ENCODE measurements at regions not wholly inside any gene's neighbourhood (a gene's known extent, or its start where the extent isn't known, plus 50 kb on each side); places are given as distances from the start of the nearest gene placed in this dataset.

- no peak for DNase-seq
Observed at GRCh38 chr12:126156806-126157574, 1091.8 kb downstream of the AACS start.

DNA sequence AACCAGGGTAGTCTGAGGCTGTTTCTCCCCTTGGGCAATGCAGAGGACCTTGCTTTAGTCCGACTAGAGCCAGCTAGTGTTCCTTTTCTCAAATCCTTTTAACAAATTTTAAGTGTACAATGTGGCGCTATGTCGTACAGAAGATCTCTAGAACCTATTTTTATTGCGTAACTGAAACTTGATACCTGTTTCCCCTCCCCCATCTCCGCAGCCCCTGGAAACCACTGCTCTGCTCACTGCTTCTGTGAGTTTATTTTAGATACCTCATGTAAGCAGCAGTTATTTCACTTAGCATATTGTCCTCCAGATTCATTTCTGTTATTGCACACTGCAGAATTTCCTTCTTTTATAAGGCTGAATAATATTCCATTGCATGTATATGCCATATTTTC is 1092.3 kb downstream of the AACS start:
- DNase-seq, result no peak

DNA sequence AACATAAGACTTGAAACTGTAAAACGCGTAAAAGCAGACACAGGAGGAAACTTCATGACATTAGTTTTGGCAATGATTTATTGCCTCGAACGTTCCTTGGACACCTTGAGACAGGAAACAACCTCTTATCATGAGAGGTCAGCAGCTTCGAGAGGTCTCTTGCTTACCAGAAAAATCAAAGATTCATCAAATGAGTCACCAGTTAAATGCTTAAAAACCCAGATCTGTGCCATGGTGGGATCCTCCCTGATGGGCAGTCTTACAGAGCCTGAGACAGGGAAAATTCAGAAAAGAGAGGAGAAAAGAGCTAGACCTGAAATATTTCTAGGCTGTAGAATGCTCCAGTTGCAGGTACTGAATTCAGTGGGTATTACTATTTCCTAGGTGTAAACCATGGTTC is 1093.9 kb downstream of the AACS start:
- no peak for DNase-seq

DNA sequence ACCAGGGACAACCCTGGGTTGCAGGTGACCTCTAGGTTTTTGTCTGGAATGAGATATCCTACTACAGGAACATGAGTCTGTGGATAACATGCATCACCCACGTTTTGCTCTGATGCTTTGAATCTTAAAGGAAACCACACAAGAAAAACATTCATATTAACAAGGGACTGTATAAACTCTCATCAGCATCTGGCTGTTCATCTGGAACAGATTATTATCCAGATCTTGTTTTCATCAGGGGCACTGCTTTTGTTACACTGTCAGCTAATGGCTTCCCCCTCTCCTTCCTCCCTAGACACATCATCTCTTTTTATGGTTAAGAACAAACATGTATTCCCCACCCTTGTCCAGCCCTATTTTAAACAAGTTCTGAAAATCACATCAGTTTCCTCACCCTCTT is 1095.7 kb downstream of the AACS start:
- no peak for DNase-seq

- no peak for DNase-seq
Observed at GRCh38 chr12:126163984-126164383, 1098.7 kb downstream of the AACS start.

- no peak for DNase-seq
Observed at GRCh38 chr12:126171937-126172559, 1106.8 kb downstream of the AACS start.

DNA sequence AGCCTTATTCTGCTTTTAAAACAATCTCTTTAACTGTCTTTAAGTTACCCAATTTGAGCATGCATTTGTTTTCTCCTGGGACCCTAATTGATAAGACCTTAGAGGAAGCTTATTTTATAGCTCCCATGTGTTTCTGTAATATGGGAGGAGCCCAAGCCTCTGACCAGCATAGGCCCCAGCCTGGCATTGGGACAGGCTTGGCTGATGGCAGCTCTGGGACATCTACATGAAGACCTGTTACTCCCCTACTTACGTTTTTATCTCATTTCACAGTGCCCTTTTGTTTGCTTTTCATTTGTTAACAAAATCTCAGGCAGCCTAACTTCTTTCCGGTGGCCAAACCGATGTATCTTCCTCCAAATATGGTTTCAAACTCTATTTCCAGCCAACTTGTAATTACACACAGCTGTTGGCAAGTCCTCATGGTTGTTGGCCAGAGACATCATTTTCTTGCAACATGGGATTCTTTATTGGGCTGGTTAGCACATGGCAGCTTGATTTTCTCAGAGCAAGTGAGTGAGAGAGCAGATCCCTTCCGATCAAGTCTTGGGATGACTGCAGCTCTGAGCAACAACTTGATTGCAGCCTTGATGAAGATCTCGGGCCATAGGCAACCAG is 1117.5 kb downstream of the AACS start:
- DNase-seq, result no peak

- no peak for DNase-seq
Observed at GRCh38 chr12:126185025-126185424, 1119.8 kb downstream of the AACS start.

DNA sequence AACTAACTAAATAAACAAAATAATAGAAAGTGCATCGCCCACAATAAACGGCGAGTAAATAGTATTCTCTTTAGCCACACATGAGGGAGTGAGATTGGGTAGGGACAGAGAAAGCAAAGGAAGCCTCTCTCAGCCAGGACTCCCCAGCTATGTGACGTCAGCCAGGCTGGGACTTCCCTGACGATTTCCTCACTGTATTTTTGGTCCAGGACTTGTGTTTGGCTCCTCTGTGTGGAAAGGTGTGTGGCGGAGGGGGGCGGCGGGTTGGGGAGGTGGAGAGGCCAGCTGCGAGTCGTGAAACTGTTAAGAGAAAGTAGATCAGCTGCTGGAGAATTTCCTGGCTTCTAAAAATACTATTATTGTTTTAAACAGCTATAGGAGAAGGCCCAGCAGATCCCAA is 1124.6 kb downstream of the AACS start:
- no peak for DNase-seq

DNA sequence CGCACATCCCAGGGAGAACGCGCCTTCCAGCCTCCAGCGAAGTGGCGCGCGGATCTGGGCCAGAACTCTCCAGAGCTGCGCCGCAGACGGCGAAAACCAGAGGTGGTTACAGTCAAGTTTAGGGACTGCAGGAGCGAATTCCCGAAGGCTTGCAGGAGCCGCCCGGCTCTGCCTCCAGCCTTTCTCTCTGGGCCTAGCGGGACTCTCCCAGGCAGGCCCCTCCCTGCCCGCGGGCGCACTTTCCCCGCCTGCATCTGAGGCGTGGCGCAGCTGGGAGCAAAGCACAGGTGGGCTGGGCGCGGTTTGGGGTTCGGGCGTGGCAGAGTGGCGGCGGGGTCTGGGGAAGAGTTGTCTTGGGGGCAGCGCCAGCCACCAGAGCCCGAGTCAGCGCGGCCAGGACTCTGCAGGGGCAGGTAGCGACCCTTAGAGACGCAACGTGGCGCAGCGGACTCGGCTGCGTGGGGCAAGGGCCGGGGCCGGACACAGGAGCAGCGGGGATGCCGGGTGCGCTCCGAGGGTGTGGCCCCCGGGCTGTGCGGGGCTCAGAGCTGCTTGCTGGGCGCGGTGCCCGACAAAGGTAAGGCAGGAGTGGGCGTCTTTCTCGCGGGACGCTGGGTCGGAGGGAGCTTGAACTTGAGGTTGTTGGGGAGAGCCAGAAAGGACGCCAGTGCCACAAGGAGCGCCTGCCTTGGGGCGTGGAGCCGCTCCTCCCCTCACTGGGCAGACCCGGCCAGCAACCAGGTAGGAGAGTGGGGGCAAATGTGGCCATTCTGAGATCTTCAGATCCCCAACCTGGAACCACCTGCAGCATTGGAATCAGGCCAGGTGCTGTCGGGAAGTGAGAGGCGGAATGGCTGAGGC is 1126.0 kb downstream of the AACS start:
- DNase-seq, result no peak

- no peak for DNase-seq
Observed at GRCh38 chr12:126191949-126192348, 1126.7 kb downstream of the AACS start.

DNA sequence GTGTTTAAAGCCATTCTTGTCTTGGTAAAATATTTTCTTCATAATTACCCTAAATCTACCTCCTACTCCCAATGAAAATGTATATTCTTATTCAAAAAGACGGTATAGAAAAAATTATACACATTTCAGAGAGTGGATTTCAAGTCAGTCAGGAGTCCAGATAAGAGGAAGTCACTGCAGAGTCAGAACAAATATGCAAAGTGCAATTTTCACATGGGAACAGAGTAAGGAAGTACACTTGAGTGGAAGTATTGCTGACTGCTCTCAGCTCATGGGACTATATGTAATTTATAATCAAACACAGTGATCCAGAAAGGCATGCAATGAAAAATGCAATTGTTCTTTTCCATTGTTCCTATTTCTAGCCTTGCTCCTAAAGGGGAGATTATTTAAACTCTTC is 1128.0 kb downstream of the AACS start:
- DNase-seq, result no peak

- DNase-seq, result no peak
Observed at GRCh38 chr12:126196263-126196662, 1131.0 kb downstream of the AACS start.

DNA sequence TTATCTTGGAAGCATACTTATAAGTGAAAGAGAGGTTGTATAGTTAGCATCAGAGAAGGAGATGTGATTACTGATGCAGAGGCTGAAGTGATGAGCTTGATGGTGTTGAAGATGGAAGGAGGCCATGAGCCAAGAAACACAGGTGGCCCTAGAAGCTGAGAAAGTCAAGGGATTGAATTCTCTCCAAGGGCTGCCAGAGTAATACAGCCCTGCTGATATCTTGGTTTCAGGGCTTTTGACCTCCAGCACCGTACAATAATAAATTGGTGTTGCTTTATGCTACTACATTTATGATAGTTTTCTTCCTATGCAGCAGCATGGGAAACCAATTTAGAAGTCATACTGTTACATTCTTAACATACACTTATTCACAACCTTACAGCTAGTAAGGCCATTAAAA is 1133.3 kb downstream of the AACS start:
- DNase-seq, result no peak

- no peak for DNase-seq
Observed at GRCh38 chr12:126198966-126199692, 1133.9 kb downstream of the AACS start.

GRCh38 chr12:126201981-126202537 is 1136.8 kb downstream of the AACS start:
- no peak for DNase-seq

DNA sequence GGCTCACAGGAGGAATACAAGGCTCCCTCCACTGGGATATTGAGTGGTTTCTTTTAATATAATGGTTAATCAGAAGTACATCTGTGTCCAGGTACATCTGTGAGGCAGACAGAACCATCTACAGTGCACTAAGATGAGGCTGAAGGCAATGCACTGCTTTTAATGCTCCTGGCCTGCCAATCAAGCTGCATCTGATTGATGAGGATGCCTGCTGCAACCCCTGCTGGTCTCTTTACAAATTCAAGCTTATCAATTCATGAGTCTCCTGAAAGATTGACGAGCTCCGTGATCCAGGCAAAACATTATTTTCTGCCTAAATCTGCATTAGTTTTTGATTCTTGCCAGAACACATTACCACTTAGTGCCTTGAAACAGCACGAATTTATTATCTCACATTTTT is 1139.1 kb downstream of the AACS start:
- no peak for DNase-seq

GRCh38 chr12:126210026-126210425 is 1144.8 kb downstream of the AACS start:
- no peak for DNase-seq

- no peak for DNase-seq
Observed at GRCh38 chr12:126210448-126210847, 1145.2 kb downstream of the AACS start.

DNA sequence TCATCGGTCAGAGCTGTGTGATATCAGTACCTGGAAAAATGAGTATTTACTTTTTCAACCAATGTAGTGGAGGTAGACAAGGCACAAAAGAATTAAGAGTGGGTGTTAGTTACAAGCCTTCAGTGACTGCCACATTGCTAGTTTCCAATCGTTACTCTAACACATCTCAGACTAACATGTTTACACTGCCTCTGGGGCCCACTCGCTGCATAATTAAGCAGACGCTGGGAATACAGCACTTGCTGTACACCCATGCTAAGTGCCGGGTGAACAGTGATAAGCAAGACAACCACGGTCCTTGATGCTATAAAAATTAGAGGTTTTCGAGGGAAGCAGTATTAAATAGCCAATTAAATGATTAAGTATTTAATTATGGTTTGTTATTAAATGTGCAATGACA is 1147.6 kb downstream of the AACS start:
- DNase-seq, result no peak

- DNase-seq, result no peak
Observed at GRCh38 chr12:126218697-126219096, 1153.5 kb downstream of the AACS start.

GRCh38 chr12:126219139-126219538 is 1153.9 kb downstream of the AACS start:
- no peak for DNase-seq

Measured in GF-D8 (cell line).